ENCODE measurements at regions not wholly inside any gene's neighbourhood (a gene's known extent, or its start where the extent isn't known, plus 50 kb on each side); places are given as distances from the start of the nearest gene placed in this dataset.

GRCh38 chr10:78337016-78337415 lies 303.4 kb downstream of the RPS24 start:
- TF ChIP-seq YY1 (IDR thresholded peaks at IDR 0.05; ENCODE audit: insufficient read depth, insufficient read length), result no peak
- TF ChIP-seq SUZ12 (IDR thresholded peaks at IDR 0.05; ENCODE audit: extremely low read depth, insufficient read depth, insufficient read length), result no peak
- TF ChIP-seq ZNF274 (IDR thresholded peaks at IDR 0.05; ENCODE audit: low read depth, low read length), result no peak
